IPS DF 6.9 (cell line): ENCODE measurements at regions not wholly inside any gene's neighbourhood (a gene's known extent, or its start where the extent isn't known, plus 50 kb on each side); places are given as distances from the start of the nearest gene placed in this dataset.

ENCODE experiments used
- DNase-seq: peaks from one replicate; pipeline ENCODE4 v3.0.0-alpha.2; 2013; ENCODE audit warnings: low read depth, low spot score
- H3K27ac ChIP-seq: one replicate; pipeline ENCODE4 v1.5.1; 2013; ENCODE audit warnings: low read length, control low read depth
- H3K27me3 ChIP-seq: 2 replicates; pipeline ENCODE4 v1.6.1; 2013; ENCODE audit warnings: mild to moderate bottlenecking, low read length; ENCODE audit not compliant: control insufficient read depth, insufficient read depth
- H3K36me3 ChIP-seq: 2 replicates; pipeline ENCODE4 v1.6.1; 2013; ENCODE audit warnings: low read length; ENCODE audit not compliant: control insufficient read depth, insufficient read depth
- H3K4me1 ChIP-seq: 2 replicates; pipeline ENCODE4 v1.6.1; 2013; ENCODE audit warnings: low read length; ENCODE audit not compliant: control insufficient read depth, insufficient read depth
- H3K4me3 ChIP-seq: 2 replicates; pipeline ENCODE4 v1.5.1; 2013; ENCODE audit warnings: mild to moderate bottlenecking, low read length
- H3K9me3 ChIP-seq: 2 replicates; pipeline ENCODE4 v1.6.1; 2013; ENCODE audit warnings: low read length, inconsistent platforms; ENCODE audit not compliant: control insufficient read depth, insufficient read depth
- WGBS: extraction: QIAGEN DNeasy Blood & Tissue Kit; methylation state at CpG from one replicate; pipeline ENCODE4 v1.1.7; 2013; ENCODE audit warnings: mixed read lengths, missing lambda C conversion rate; ENCODE audit not compliant: insufficient read length, insufficient coverage; 5-methylcytosine and 5-hydroxymethylcytosine counted together

GRCh38 chrX:4963432-4963831 lies 1250.0 kb upstream of the PRKX start:
- no peak overlapping the region for H3K27ac ChIP-seq
- no peaks in the 10 kb centered on the region for H3K9me3 ChIP-seq
- no CpG with 5 or more reads among the region's 2 CpGs for WGBS
- H3K4me3 ChIP-seq, result no peak overlapping the region
- no peaks in the 10 kb centered on the region for H3K4me1 ChIP-seq
- H3K27me3 ChIP-seq, result no peaks in the 10 kb centered on the region
- no peak for DNase-seq
- no peaks in the 10 kb centered on the region for H3K36me3 ChIP-seq

- no peak for DNase-seq
- H3K4me3 ChIP-seq, result no peak overlapping the region
- no peaks in the 10 kb centered on the region for H3K36me3 ChIP-seq
- H3K27me3 ChIP-seq, result no peaks in the 10 kb centered on the region
- H3K27ac ChIP-seq, result no peak overlapping the region
- no peaks in the 10 kb centered on the region for H3K9me3 ChIP-seq
- no peaks in the 10 kb centered on the region for H3K4me1 ChIP-seq
- WGBS, result no CpG with 5 or more reads among the region's 2 CpGs
These were observed 1231.3 kb upstream of the PRKX start for GRCh38 chrX:4944767-4945166.

- H3K4me3 ChIP-seq, result no peak overlapping the region
These were observed 1222.9 kb upstream of the PRKX start for GRCh38 chrX:4936315-4936714.

GRCh38 chrX:4935846-4936245 lies 1222.4 kb upstream of the PRKX start:
- Histone ChIP-seq H3K4me3 (no peak overlapping the region), H3K4me1 (no peaks in the 10 kb centered on the region), H3K9me3 (no peaks in the 10 kb centered on the region), H3K27me3 (no peaks in the 10 kb centered on the region), H3K27ac (no peak overlapping the region), H3K36me3 (no peaks in the 10 kb centered on the region)
- no CpG with 5 or more reads among the region's 2 CpGs for WGBS
- DNase-seq, result no peak

More at GRCh38 chrX:4936315-4936714, 1222.9 kb upstream of the PRKX start:
- Histone ChIP-seq H3K27me3 (no peaks in the 10 kb centered on the region), H3K4me1 (no peaks in the 10 kb centered on the region), H3K27ac (no peak overlapping the region), H3K36me3 (no peaks in the 10 kb centered on the region), H3K9me3 (no peaks in the 10 kb centered on the region)
- no CpG with 5 or more reads among the region's 2 CpGs for WGBS
- DNase-seq, result no peak

GRCh38 chrX:4935401-4935800 lies 1222.0 kb upstream of the PRKX start:
- no peaks in the 10 kb centered on the region for H3K4me1 ChIP-seq
- H3K27ac ChIP-seq, result no peak overlapping the region
- no peak overlapping the region for H3K4me3 ChIP-seq
- no peak for DNase-seq
- no peaks in the 10 kb centered on the region for H3K36me3 ChIP-seq
- no peaks in the 10 kb centered on the region for H3K27me3 ChIP-seq
- no peaks in the 10 kb centered on the region for H3K9me3 ChIP-seq
- no CpG with 5 or more reads among the region's 2 CpGs for WGBS

GRCh38 chrX:4932790-4933189 lies 1219.3 kb upstream of the PRKX start:
- Histone ChIP-seq H3K4me1 (no peaks in the 10 kb centered on the region), H3K27me3 (no peaks in the 10 kb centered on the region), H3K27ac (no peak overlapping the region), H3K36me3 (no peaks in the 10 kb centered on the region), H3K9me3 (no peaks in the 10 kb centered on the region), H3K4me3 (no peak overlapping the region)
- WGBS, result no CpG with 5 or more reads among the region's 5 CpGs
- no peak for DNase-seq

GRCh38 chrX:4930426-4930825 lies 1217.0 kb upstream of the PRKX start:
- Histone ChIP-seq H3K36me3 (no peaks in the 10 kb centered on the region), H3K4me1 (no peaks in the 10 kb centered on the region)

GRCh38 chrX:4925911-4926310 lies 1212.5 kb upstream of the PRKX start:
- WGBS, result no CpG with 5 or more reads among the region's 5 CpGs
- no peaks in the 10 kb centered on the region for H3K36me3 ChIP-seq

More at GRCh38 chrX:4930426-4930825, 1217.0 kb upstream of the PRKX start:
- no peak for DNase-seq
- no peak overlapping the region for H3K27ac ChIP-seq
- H3K9me3 ChIP-seq, result no peaks in the 10 kb centered on the region
- WGBS, result no CpG with 5 or more reads among the region's 6 CpGs
- H3K4me3 ChIP-seq, result no peak overlapping the region
- H3K27me3 ChIP-seq, result no peaks in the 10 kb centered on the region

GRCh38 chrX:4909348-4909747 lies 1195.9 kb upstream of the PRKX start:
- WGBS, result no CpG with 5 or more reads among the region's 5 CpGs
- H3K4me1 ChIP-seq, result no peaks in the 10 kb centered on the region
- DNase-seq, result no peak
- no peak overlapping the region for H3K4me3 ChIP-seq
- H3K36me3 ChIP-seq, result no peaks in the 10 kb centered on the region
- H3K9me3 ChIP-seq, result no peaks in the 10 kb centered on the region
- H3K27ac ChIP-seq, result no peak overlapping the region
- no peaks in the 10 kb centered on the region for H3K27me3 ChIP-seq

More at GRCh38 chrX:4925911-4926310, 1212.5 kb upstream of the PRKX start:
- H3K27me3 ChIP-seq, result no peaks in the 10 kb centered on the region
- no peak for DNase-seq
- H3K4me1 ChIP-seq, result no peaks in the 10 kb centered on the region
- H3K4me3 ChIP-seq, result no peak overlapping the region
- no peaks in the 10 kb centered on the region for H3K9me3 ChIP-seq
- no peak overlapping the region for H3K27ac ChIP-seq

- Histone ChIP-seq H3K4me3 (no peak overlapping the region), H3K27ac (no peak overlapping the region), H3K4me1 (no peaks in the 10 kb centered on the region), H3K27me3 (no peaks in the 10 kb centered on the region), H3K36me3 (no peaks in the 10 kb centered on the region), H3K9me3 (no peaks in the 10 kb centered on the region)
- DNase-seq, result no peak
- no CpG with 5 or more reads among the region's 6 CpGs for WGBS
These were observed 1192.1 kb upstream of the PRKX start for GRCh38 chrX:4905576-4905975.

GRCh38 chrX:4881277-4881676 lies 1167.8 kb upstream of the PRKX start:
- no CpG with 5 or more reads among the region's 2 CpGs for WGBS
- no peak overlapping the region for H3K27ac ChIP-seq
- no peak for DNase-seq

More at GRCh38 chrX:4881277-4881676, 1167.8 kb upstream of the PRKX start:
- Histone ChIP-seq H3K27me3 (no peaks in the 10 kb centered on the region), H3K9me3 (no peaks in the 10 kb centered on the region), H3K4me3 (no peak overlapping the region), H3K4me1 (no peaks in the 10 kb centered on the region), H3K36me3 (no peaks in the 10 kb centered on the region)
